ENCODE measurements at regions not wholly inside any gene's neighbourhood (a gene's known extent, or its start where the extent isn't known, plus 50 kb on each side); places are given as distances from the start of the nearest gene placed in this dataset.

- Histone ChIP-seq H3K9me3 (no peaks in the 10 kb centered on the region), H3K27ac (no peak overlapping the region), H3K27me3 (no peaks in the 10 kb centered on the region), H3K36me3 (no peaks in the 10 kb centered on the region), H3K4me1 (no peaks in the 10 kb centered on the region), H3K4me3 (no peak overlapping the region)
- no peak for DNase-seq
- WGBS, 4 donors: 53 to 61% (median 57%) methylated on average over 10 of the region's 10 CpGs
- intact Hi-C loops (cut with DNase I): no loop called here
- TF ChIP-seq CTCF (IDR thresholded peaks at IDR 0.05) (no peak), POLR2A (IDR thresholded peaks at IDR 0.05) (no peak)
- no peak for ATAC-seq
These were observed 1017.5 kb upstream of the TENM3 start for GRCh38 chr4:181225616-181226261.

- intact Hi-C loops (cut with DNase I): no loop called here
- H3K27me3 ChIP-seq: no peaks in the 10 kb centered on the region
- ATAC-seq (no peak), DNase-seq (no peak)
- WGBS, 4 donors: 88 to 91% (median 88%) methylated on average over 13 of the region's 13 CpGs
- H3K4me1 ChIP-seq: no peaks in the 10 kb centered on the region
- H3K4me3 ChIP-seq: no peak overlapping the region
- no peak overlapping the region for H3K27ac ChIP-seq
- H3K36me3 ChIP-seq: no peaks in the 10 kb centered on the region
- H3K9me3 ChIP-seq: no peaks in the 10 kb centered on the region
- TF ChIP-seq CTCF (IDR thresholded peaks at IDR 0.05) (no peak), POLR2A (IDR thresholded peaks at IDR 0.05) (no peak)
These were observed 1008.1 kb upstream of the TENM3 start for GRCh38 chr4:181234951-181235680.

- no peak for DNase-seq
- WGBS, 4 donors: 86 to 92% (median 87%) methylated on average over 6 of the region's 6 CpGs
- H3K27me3 ChIP-seq: no peaks in the 10 kb centered on the region
- no peaks in the 10 kb centered on the region for H3K36me3 ChIP-seq
- H3K4me1 ChIP-seq: no peaks in the 10 kb centered on the region
- no peak overlapping the region for H3K27ac ChIP-seq
- H3K4me3 ChIP-seq: no peak overlapping the region
- intact Hi-C loops (cut with DNase I): no loop called here
- no peaks in the 10 kb centered on the region for H3K9me3 ChIP-seq
- ATAC-seq: no peak
- TF ChIP-seq CTCF (IDR thresholded peaks at IDR 0.05) (no peak), POLR2A (IDR thresholded peaks at IDR 0.05) (no peak)
These were observed 997.9 kb upstream of the TENM3 start for GRCh38 chr4:181245326-181245725.

- 37 to 50% (median 44%) methylated on average over 4 of the region's 4 CpGs for WGBS, 4 donors
- intact Hi-C loops (cut with DNase I): no loop called here
These were observed 994.2 kb upstream of the TENM3 start for GRCh38 chr4:181249031-181249430.

More at GRCh38 chr4:181249031-181249430, 994.2 kb upstream of the TENM3 start:
- Histone ChIP-seq H3K36me3 (no peaks in the 10 kb centered on the region), H3K4me3 (no peak overlapping the region), H3K4me1 (no peaks in the 10 kb centered on the region), H3K27me3 (no peaks in the 10 kb centered on the region), H3K9me3 (no peaks in the 10 kb centered on the region), H3K27ac (no peak overlapping the region)
- TF ChIP-seq CTCF (IDR thresholded peaks at IDR 0.05) (no peak), POLR2A (IDR thresholded peaks at IDR 0.05) (no peak)
- DNase-seq (no peak), ATAC-seq (no peak)

Data from heart left ventricle (tissue), 16 donors.